ENCODE measurements at regions not wholly inside any gene's neighbourhood (a gene's known extent, or its start where the extent isn't known, plus 50 kb on each side); places are given as distances from the start of the nearest gene placed in this dataset.

DNA sequence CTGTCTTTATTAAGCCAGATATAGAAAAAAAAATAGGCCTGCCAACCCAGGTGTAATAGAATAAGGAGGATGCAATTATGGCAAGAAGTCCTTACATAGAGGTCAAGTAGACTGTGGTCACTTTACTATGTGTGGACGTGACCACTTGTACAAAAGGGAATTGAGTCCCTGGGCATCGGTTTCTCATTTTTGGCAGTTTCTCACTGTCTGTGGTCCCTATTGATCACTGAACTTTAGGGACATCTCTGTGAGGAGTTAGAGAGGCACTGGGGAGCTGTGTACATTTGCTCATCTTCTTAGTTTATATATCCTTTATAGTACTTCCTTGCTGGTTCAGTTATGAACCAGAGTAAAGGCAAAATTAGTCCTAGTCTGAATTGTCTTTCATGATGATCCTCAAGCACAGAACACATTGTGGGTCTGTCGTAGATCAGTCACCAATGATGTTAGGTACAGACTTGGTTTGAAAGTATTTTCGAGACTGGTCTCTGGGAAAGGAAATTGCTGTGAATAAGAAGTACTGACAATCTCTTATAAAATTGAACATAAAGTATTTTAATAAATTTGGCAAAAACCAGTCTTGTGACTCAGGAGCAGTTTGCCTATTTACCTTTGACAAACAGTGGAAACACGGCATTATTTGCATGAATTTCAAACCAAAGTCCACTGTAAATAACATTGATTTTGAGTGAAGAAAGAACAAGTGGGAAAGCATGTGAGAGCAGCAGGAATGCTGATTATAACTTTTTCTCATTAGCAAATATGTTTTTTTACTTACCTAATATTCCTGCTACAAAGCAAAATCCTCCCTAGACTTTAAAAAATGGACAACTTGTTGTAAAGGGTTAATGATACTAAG lies 218.9 kb upstream of the DPH6 start:
- H3K36me3 Mint-ChIP-seq = no peaks in the 10 kb centered on the region
- H3K27me3 Mint-ChIP-seq (ENCODE audit: low read depth in 2 of 2) = no peaks in the 10 kb centered on the region
- no peak for ATAC-seq
- no peaks in the 10 kb centered on the region for H3K4me1 Mint-ChIP-seq
- no peak overlapping the region for H3K4me3 Mint-ChIP-seq
- whole genome bisulfite sequencing (ENCODE audit: insufficient coverage) = 89% methylated on average over 4 of the region's 5 CpGs
- Histone ChIP-seq H3K27me3 (ENCODE audit: control insufficient read depth, insufficient read depth, low read length) (no peaks in the 10 kb centered on the region), H3K4me3 (ENCODE audit: low read length) (no peak overlapping the region), H3K36me3 (ENCODE audit: control insufficient read depth, insufficient read depth, low read length) (no peaks in the 10 kb centered on the region), H3K9me3 (ENCODE audit: control insufficient read depth, insufficient read depth, low read length) (no peaks in the 10 kb centered on the region), H3K4me1 (ENCODE audit: control insufficient read depth, insufficient read depth, low read length) (no peaks in the 10 kb centered on the region), H3K27ac (ENCODE audit: low read length) (no peak overlapping the region)
- TF ChIP-seq CTCF (IDR thresholded peaks at IDR 0.05) = no peak
- intact Hi-C loops (cut with micrococcal nuclease) = no loop called here
- H3K9me3 Mint-ChIP-seq = peaks cover 0 to 3% of the 10 kb centered on the region in 2 donors
- no peak for DNase-seq
- no peak overlapping the region for H3K27ac Mint-ChIP-seq

DNA sequence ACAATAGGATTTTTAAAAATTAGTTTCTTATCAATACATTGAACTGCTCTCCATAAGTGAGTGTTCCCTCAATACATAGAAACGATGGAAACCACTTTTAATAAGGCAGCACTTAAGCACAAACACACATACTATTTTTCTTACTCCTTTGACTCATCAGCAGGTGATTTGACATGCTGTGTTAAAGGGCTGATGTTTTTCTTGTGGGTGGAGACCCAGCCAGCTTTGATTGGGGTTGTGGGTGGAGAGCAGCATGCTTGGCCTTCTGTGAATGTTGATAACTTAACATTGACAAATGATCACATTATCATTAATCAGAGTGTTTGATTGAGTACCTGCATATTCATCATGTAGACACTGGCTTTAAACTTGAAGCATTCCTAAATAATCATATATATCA lies 223.0 kb upstream of the DPH6 start:
- DNase-seq (no peak), ATAC-seq (no peak)
- no peak overlapping the region for H3K27ac Mint-ChIP-seq
- Histone ChIP-seq H3K27me3 (ENCODE audit: control insufficient read depth, insufficient read depth, low read length) (no peaks in the 10 kb centered on the region), H3K9me3 (ENCODE audit: control insufficient read depth, insufficient read depth, low read length) (no peaks in the 10 kb centered on the region), H3K4me1 (ENCODE audit: control insufficient read depth, insufficient read depth, low read length) (no peaks in the 10 kb centered on the region), H3K27ac (ENCODE audit: low read length) (no peak overlapping the region), H3K36me3 (ENCODE audit: control insufficient read depth, insufficient read depth, low read length) (no peaks in the 10 kb centered on the region), H3K4me3 (ENCODE audit: low read length) (no peak overlapping the region)
- H3K27me3 Mint-ChIP-seq (ENCODE audit: low read depth in 2 of 2) = no peaks in the 10 kb centered on the region
- no peak for TF ChIP-seq CTCF (IDR thresholded peaks at IDR 0.05)
- intact Hi-C loops (cut with micrococcal nuclease) = no loop called here
- no peak overlapping the region for H3K4me3 Mint-ChIP-seq
- no peaks in the 10 kb centered on the region for H3K36me3 Mint-ChIP-seq
- no peaks in the 10 kb centered on the region for H3K4me1 Mint-ChIP-seq
- H3K9me3 Mint-ChIP-seq = peaks cover 4 to 8% of the 10 kb centered on the region in 2 donors
- WGBS (ENCODE audit: insufficient coverage) = 80% methylated on average over 1 of the region's 1 CpG

- WGBS (ENCODE audit: insufficient coverage) = 65% methylated on average over 2 of the region's 2 CpGs
- no peaks in the 10 kb centered on the region for H3K4me1 ChIP-seq (ENCODE audit: control insufficient read depth, insufficient read depth, low read length)
- peaks cover 4 to 8% of the 10 kb centered on the region in 2 donors for H3K9me3 Mint-ChIP-seq
- ATAC-seq (no peak), DNase-seq (no peak)
- intact Hi-C loops (cut with micrococcal nuclease) = no loop called here
- TF ChIP-seq CTCF (IDR thresholded peaks at IDR 0.05) = no peak
- H3K4me3 Mint-ChIP-seq = no peak overlapping the region
- H3K27ac ChIP-seq (ENCODE audit: low read length) = no peak overlapping the region
- H3K36me3 Mint-ChIP-seq = no peaks in the 10 kb centered on the region
- H3K27me3 ChIP-seq (ENCODE audit: control insufficient read depth, insufficient read depth, low read length) = no peaks in the 10 kb centered on the region
- H3K9me3 ChIP-seq (ENCODE audit: control insufficient read depth, insufficient read depth, low read length) = no peaks in the 10 kb centered on the region
- H3K36me3 ChIP-seq (ENCODE audit: control insufficient read depth, insufficient read depth, low read length) = no peaks in the 10 kb centered on the region
- H3K27ac Mint-ChIP-seq = no peak overlapping the region
- H3K4me3 ChIP-seq (ENCODE audit: low read length) = no peak overlapping the region
- no peaks in the 10 kb centered on the region for H3K27me3 Mint-ChIP-seq (ENCODE audit: low read depth in 2 of 2)
- no peaks in the 10 kb centered on the region for H3K4me1 Mint-ChIP-seq
Measured at GRCh38 chr15:35769656-35770055, 223.7 kb upstream of the DPH6 start.

Data from natural killer cell (primary cell).